HT1080 (cell line): ENCODE measurements at regions not wholly inside any gene's neighbourhood (a gene's known extent, or its start where the extent isn't known, plus 50 kb on each side); places are given as distances from the start of the nearest gene placed in this dataset.

ENCODE experiments used
- DNase-seq: peaks from one replicate; pipeline ENCODE4 v3.0.0-alpha.2; 2015; ENCODE audit warnings: low read depth

DNA sequence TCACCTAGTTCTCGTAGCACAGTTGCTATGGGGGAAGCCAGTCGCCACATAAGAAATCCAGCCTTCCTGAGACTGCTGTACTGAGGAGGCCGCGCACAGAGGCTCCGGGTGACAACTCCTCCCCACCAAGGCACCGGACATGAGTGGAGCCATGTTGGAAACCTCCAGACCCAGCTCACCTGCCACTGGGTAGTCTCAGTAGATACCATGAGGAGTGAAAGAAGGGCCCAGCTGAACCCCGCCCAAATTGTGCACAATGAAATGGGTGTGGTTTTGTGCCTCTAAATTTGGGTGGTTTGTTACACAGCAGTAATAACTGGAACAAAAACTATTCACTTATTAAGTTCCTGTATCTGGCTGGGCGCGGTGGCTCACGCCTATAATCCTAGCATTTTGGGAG, 198.7 kb downstream of the BCOR start:
- no peak for DNase-seq

DNA sequence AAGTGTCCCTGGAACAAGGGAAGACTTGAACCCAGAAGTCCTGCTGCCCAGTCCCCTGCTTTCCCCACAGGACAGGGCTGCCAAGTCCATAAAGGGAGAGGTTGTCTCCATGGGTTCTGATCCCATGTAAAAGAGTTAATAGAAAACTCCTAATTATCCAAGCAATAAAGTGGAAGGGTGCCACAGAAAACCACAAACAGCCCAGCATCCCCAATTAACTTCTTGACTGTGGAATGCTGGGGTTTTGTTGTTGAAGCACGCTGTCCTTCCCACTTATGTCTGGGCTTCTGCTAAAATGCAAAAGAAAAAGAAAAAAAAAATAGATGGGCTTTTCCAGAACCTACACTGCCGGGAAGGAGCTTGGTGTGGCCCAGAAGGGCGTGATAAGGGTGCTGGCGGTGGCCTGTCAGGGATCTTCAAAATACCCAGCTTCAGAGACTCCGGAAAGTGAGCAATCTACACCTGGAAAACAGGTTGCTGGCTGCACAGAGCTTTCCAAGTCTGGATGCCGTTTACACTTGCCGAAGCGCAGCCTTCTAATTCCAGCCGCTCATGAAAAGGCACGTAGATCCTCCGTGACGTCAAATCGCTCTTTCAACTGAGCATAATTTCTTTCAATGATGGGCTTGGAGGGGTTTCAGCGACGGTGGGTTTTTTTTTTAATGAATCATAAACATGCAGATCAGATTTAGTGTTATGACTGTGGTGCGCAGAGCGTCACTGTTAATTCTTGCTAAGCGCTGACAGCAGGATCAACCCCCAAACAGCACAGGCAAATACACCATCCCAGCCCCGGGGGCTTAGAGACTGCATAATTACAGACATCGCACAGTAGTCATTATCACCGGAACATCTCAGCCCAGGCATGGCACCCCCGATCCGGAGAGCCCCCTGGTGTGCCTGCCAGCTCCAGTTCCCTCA, 197.6 kb downstream of the BCOR start:
- no peak for DNase-seq

DNA sequence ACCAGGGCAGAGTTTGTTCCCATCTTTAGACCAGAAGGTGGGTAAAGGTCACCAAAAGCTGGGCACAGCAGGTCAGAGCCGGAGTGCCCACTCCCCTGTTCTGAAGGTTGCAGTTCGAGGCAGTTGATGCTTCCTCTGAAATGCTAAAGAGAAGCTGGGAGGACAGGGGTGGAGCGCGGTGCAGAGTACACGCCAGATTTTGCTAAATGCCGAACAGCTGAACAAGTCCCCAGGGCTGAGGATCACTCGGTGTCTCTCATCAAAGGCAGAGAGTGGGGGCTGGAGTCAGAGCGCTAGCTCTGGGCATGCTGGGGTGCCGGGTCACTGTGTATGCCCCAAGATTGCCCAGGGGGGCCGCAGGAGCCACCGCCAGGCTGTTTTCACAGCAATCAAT, 197.0 kb downstream of the BCOR start:
- no peak for DNase-seq

DNA sequence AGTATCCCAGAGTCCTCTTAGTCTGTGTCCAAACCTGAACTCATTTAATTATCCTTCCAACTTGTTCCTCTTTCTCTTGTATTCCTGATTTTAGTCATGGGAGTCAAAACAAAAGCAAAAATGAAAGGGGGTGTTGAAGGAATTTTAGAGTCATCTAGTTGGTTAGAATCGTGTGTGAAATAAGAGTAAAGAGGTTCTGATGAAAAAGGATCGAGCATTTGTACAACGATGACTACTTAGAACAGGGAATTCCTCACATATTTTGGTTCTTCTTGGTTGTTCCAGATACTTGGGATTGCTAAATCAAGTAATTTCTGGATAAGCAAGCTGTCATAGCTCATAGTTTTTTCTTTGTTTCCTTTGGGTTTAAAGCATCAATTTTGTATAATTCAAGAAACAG, 194.4 kb downstream of the BCOR start:
- DNase-seq = peak; percentile 3

DNA sequence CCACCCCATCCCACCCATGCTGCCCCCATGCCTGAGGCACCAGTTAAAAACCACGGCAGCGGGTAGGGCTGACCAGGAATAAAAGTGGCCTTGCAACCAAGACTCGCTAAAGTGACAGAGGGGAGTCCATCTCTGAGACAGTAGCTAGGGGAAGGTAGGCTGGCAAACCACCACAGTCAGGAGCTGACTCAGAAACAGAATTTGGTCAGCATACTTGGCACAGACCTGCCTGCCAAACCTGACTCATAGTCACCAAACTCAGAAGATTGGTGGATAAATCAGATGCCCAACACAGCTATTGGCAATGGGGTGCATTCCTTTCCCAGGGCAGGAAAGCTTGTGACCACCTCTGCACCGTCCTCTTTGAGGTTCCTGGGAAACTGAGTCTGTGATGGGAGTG, 193.8 kb downstream of the BCOR start:
- DNase-seq = peak; percentile 78

DNA sequence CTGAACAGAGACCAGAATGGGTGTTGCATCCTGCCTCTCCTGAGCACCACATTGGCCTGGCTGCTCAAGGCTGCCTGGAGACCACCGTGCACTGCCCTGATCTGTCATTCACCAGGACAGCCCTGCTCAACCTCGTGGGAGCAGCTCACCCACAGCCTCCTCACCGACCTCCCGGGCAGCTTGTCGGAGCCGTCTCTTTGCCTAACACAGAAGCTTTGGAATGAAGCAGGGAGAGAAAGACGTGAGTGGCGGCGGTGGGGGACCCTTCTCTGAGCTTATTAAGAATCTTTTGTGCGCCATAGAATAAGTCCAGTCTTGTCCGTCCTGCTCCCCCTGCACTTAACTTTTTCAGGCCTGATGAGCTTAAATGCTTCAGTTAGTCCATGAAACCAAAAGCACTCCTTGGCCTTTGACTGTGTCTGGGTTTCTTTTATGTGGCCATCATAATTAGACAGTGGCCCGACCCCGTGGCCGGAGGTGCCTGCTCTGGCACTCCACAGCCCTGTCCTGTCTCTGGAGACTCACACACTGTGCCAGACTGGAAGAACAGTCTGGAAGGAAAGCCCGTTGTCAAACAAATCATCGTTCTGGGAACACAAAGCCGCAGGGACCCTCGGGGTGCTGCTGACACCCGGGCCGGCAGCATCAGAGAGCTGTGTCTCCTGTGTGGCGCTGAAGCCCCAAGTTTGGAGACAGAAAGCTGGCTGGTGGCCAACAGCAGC, 192.8 kb downstream of the BCOR start:
- no peak for DNase-seq

DNA sequence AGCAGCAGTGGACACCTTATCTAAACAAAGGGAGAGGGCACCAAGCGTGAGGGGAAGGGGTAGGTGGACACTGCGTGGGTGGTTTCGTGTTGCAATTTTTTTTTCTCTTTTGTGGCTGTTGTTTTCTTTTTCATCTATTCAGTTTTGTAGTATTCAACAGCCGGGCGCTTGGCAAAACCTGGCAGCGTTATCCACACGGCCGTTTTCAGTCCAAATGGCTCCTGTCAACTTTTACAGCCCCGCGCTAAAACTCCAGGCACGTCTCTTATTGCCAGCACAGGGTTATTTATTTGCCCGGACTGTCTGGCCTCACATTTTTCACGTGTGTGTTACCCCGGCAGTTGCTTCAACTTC, 192.2 kb downstream of the BCOR start:
- DNase-seq = no peak

DNA sequence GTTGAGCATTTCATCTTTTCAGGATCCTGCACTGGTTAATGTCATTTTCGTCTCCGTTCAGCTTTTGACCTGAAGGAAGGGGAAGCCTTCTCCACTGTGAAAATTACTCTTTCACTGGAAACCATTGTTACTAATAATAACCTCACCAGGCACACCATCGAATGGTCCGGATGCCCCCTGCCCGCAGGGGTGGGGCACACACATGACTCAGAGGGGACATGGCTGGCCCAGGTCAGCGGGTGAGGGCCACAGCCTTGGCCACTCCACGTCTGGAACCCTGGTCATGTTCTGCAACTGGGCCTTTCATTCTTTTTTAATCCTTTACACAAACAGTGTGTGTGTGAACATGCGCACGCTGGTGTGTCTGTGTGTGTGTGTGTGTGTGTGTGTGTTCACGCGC, 191.8 kb downstream of the BCOR start:
- no peak for DNase-seq

DNA sequence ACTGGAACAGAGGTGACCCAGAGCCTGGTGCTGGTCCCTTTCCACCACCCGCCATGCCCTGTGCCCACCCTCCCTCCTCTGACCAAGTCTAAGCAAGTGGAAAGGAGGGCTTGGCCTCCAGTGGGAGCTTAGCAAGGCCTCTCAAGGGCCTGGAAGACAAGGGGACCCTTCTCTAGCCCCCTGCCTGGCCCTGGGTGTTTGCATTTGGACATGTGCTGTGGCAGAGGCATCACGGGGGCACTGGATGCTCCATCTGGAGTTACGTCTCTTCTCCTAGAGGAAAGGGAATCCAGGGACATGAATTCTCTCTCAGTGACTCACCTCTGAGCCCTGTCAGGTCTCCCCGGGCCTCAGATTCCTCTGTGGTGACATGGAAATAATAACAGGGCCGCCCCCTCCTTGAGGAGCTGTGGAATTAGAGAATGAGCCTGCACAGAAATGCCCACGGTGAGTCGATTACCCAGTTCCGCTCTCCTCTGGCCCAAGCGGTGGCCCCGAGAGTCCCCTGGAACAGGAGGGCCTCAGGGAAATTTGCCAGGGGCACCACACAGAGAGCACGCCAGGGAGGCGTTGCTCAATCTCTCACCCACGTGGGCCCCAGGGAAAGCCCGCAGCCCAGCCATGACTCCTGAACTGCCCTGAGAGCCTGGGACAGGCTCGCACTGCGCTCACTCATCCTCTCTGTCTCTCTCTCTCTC, 189.6 kb downstream of the BCOR start:
- DNase-seq = peak; percentile 96

DNA sequence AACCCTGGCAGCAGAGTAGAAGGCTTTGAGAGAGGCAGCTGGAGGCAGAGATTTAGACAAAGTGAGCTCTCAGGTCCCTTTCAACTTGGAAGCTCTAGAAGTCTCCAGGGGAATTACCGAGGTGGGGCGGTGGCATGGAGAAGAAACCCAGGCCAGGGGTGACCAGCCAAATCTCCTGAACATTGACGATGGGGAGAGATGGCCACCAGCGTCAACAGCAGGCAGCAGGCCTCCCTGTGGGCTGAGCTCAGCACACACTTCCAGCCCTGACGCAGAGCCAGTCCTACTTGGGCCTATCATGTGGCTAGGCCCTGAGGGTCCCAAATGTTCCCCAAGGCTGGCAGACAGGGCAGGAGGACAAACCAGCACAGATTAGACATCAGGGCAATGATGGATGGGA, 187.8 kb downstream of the BCOR start:
- no peak for DNase-seq

DNA sequence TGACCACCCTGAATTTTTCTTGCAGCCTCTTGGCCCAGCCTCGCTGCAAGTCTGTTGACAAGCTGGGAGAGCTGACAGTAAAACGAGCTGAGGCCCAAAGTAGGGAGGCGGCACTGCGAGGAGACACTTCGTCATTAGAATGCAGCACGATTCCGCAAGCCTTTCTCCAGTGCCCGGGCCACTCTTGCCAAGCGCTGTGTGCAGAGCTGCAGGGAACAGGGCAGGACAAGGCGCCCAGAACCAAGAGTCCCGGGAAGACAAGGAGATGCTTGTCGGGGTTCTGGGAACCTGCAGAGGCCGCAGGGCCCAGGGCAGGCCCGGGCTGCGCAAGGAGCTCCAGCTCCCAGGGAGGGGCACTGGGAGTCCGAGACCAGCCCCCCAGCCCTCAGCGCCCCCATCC, 187.1 kb downstream of the BCOR start:
- DNase-seq = no peak

DNA sequence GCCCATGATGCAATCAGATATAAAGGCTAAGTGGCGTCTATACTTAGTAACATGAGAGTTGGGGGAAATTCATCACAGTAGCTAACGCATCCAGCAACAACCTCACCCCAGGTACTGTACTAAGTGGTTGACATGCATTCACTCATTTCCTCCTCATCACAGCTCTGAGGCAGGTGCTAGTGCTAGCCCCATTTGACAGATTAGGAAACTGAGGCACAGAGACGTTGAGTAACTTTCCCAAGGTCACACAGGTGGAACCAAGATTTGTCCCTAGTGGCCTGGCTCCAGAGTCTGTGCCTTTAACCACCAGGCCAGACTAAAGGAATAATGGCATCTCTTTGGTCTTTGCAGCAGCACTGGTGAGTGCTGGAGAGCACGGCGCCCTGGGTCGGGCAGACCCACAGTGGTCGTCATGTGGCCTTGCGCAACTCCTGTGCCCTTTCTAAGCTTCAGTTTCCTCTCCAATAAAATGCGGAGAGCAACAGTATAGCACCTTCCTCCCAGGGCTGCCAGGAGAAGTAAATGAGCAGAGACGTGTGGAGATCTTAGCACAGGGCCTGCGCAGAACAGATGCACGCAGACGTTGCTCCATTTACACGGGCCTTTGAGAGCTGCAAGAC, 186.4 kb downstream of the BCOR start:
- no peak for DNase-seq

DNA sequence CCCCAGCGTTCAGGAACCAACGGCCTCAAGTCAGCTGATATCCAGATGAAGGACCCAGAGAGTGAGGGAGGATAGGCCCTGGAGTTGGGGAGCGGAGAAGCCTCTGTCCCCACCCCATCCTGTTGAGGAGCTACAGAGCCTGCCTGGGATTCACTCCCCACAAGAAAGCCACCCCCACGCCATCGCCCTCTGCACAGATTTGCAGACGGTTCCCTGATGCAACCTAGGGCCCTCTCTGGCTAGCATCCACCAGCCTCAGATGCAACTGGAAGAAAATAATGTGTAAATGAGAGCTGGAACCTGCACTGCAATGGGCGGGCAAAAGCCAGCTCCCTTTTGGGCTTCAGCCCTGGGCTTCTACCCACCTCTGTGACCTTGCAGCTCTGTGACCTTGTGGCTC, 185.6 kb downstream of the BCOR start:
- no peak for DNase-seq

DNA sequence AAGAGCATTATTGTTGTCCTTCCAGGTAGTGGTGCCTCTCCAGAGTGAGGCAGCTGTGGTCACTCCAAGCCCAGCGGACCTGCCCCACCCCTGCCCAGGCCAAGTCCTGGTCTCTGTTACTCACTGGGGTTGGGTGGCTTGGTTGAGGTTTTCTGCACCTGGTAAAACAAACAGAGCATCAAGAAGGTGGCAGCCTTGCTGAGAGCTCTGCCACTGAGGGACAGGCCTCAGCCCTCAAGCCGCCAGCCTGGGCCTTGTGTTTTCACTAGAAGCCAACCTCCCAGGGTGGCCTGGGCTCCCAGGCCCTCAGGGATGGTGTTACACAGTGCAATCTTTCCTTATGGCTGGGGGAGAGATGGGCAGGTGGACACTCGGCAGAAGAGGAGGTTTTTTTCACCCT, 182.7 kb downstream of the BCOR start:
- DNase-seq = no peak

DNA sequence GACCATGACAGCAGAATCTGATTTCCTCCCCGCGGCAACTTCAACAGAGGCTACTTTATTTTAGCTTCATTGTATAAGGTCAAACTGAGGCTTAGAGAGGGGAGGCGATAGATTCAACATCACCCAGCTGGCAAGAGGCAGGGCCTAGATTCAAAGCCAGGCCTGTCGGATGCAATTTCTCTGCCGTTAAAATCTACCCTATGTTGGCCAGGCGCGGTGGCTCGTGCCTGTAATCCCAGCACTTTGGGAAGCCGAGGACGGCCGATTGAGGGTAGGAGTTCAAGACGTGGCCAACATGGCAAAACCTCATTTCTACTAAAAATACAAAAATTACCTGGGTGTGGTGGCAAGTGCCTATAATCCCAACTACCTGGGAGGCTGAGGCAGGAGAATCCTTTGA, 182.2 kb downstream of the BCOR start:
- DNase-seq = no peak

DNA sequence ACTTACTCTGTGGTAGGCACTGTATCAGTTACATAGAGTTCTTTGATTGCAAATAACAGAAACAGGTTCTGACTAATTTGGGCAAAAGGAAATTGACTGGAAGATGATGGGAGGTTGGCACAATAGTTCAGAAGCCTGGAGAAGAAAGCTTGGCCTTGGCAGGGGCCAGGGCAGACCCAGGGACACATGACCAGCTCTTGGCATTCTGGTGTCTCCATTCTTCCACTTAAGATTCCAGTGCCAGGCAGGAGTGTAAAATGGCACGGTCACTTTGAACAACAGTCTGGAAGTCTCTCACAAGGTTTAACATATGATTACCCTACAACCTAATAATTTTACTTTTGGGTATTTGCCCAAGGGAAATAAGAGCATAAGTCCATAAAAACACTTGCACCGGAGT, 175.9 kb downstream of the BCOR start:
- DNase-seq = no peak

DNA sequence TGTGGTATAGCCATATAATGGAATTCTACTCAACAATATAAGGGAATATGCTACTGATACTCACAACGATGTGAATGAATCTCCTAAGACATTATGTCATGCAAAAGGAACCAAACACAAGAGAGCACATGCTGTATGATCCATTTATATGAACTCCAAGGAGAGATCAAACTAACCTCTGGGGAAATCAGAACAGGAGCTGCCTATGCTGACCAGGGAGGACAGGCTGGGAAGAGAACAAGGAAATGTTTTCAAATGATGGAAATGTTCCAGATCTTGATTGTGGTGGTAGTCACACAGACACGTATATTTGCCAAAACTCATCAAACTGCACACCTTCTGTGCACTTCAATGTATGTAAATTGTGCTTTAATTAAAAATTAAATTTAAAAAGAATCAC, 175.3 kb downstream of the BCOR start:
- no peak for DNase-seq

DNA sequence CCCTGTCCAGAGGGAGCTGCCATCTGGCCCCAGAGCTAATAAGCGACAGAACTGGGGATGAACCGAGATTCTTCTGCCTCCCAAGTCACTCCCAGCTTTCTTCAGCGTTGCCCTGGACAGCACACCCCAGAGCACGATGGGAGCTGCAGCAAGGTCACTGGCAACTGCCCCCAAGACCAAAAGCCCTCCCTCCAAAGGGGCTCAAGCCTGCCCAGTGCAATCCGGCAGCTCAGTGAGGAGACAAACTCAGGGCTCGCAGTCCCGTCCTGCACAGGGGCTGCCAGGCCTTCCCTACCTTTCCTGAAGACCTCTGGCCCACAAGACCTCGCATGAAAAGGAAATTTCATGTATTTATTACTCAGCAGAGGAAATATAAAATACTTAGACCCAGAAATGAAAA, 174.8 kb downstream of the BCOR start:
- DNase-seq = no peak

DNA sequence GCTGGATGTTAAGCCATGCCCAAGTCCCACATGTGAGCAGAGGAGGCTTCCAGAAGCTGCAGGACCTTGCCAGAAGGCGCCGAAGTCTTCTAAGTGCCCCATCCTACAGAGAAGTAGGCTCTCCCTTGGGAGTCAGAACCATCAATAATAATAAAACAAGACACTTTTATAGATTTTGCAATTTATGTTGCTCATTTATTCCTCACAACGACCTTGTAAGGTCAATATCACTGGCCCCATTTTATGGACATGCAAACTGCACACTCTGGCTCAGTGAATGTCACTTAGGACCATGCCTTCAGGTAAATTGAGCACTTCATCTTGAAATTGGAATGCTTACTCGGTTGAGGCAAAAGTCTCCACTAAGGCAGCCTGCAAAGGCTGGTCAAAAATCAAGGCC, 170.4 kb downstream of the BCOR start:
- DNase-seq = no peak

DNA sequence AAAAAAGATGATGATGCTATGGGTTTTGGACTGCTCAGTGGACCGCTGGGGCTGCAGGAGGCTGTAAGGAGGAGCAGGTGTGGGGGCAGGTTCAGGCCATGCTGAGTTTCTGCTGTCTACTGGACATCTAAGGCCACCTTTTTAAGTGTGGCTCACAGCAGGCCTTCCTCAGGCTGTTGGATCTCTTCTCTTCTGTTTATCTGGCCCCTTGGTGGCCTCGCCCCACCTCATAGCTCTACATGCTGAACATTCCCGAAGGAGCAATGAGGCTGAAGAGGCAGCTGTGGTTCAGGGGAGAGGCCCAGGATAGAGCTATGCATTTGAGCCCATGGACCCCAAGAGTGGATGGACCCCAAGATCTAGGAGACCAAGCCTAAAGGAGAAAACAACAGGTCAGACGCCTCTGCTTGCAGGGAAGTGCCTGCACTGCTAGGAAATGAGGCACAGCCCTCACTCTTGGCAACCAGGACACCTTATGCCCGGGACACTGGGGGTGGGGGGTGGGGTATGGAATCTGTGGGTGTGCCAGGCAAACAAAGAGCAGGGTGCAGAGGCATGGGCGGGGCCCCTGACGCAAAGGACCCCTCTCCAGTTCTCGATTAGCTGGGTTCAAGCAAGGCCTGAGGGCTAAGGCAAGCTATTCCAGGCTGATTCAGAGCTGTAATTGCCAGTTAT, 168.9 kb downstream of the BCOR start:
- no peak for DNase-seq

DNA sequence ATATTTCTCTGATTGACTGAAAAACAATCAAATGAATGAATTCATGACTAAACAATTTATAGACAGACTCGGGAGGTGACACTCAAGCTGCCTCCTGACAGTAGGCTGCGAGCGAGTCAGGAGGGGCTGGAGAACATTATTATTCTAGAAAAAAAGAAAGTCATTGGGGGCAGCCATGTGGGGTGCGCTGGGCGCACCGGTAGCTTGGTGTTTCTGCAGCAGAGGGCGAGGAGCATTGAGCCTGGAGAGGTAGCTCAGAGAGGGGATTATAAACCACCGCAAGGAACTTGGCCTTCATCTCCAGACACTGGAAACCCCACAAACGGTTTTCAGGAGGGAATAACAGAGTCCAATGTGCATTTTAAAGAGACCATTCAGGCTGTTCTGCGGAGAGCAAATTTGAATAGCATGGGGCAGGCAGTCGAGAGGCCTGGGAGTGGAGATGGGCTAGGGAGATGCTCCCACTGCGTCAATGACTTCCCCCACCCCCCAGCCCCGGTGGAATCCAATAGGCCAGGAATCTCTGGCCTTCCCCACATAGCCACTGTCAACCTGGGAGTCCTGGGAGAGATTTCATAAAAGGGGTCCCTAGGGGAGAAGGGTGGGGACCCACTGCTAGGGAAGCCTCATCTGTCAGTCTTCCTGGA, 168.3 kb downstream of the BCOR start:
- DNase-seq = no peak
